ENCODE measurements at regions not wholly inside any gene's neighbourhood (a gene's known extent, or its start where the extent isn't known, plus 50 kb on each side); places are given as distances from the start of the nearest gene placed in this dataset.

- DNase-seq, result no peak
Observed at GRCh38 chr13:31049833-31050232, 111.9 kb downstream of the HSPH1 start.

- DNase-seq, result no peak
Observed at GRCh38 chr13:31049083-31049482, 112.6 kb downstream of the HSPH1 start.

- DNase-seq, result no peak
Observed at GRCh38 chr13:31048521-31048920, 113.2 kb downstream of the HSPH1 start.

- DNase-seq, result peak in 26 of 56 donors; percentile 3 to 72 (median 23)
Observed at GRCh38 chr13:31046711-31047279, 114.3 kb downstream of the TEX26 start.

GRCh38 chr13:31045286-31046081, 113.0 kb downstream of the TEX26 start:
- DNase-seq, result peak in 3 of 56 donors; percentile 4 to 29 (median 19)

- peak in 53 of 56 donors; percentile 5 to 89 (median 57) for DNase-seq
Observed at GRCh38 chr13:31044364-31045285, 112.2 kb downstream of the TEX26 start.

GRCh38 chr13:31043957-31044356, 111.5 kb downstream of the TEX26 start:
- no peak for DNase-seq

GRCh38 chr13:31042481-31043165, 110.2 kb downstream of the TEX26 start:
- DNase-seq, result no peak

- no peak for DNase-seq
Observed at GRCh38 chr13:31042049-31042448, 109.6 kb downstream of the TEX26 start.

- DNase-seq, result no peak
Observed at GRCh38 chr13:31038834-31039552, 106.5 kb downstream of the TEX26 start.

GRCh38 chr13:31037874-31038500, 105.5 kb downstream of the TEX26 start:
- no peak for DNase-seq

- no peak for DNase-seq
Observed at GRCh38 chr13:31036731-31037695, 104.6 kb downstream of the TEX26 start.

GRCh38 chr13:31035185-31035965, 102.9 kb downstream of the TEX26 start:
- DNase-seq, result no peak

- no peak for DNase-seq
Observed at GRCh38 chr13:31032528-31033113, 100.2 kb downstream of the TEX26 start.

- DNase-seq, result no peak
Observed at GRCh38 chr13:31031482-31031881, 99.0 kb downstream of the TEX26 start.

- DNase-seq, result peak in 2 of 56 donors; percentile 22 to 37
Observed at GRCh38 chr13:31029102-31029501, 96.6 kb downstream of the TEX26 start.

- DNase-seq, result no peak
Observed at GRCh38 chr13:31027136-31027535, 94.7 kb downstream of the TEX26 start.
